ENCODE measurements at regions not wholly inside any gene's neighbourhood (a gene's known extent, or its start where the extent isn't known, plus 50 kb on each side); places are given as distances from the start of the nearest gene placed in this dataset.

DNA sequence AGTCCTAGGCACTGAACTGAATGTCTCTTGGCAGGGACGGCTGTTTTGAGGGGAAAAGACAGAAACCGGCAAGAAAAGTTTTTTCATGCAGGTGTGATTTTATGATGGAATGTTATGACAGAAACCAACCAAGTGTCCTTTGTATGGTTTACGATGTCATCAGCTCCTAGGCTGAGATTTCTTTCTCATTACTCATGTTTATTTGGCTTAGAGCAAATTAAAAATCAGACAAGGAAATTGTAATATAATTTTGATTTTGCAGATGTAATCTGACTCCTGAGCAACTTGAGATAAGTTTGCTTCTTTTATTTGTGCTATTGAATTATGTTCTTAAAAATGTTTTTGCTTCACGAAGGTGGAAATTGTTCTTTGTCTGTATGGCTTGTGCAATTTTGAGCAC lies 58.8 kb upstream of the MAP3K7 start:
- TF ChIP-seq, protein P1, sequence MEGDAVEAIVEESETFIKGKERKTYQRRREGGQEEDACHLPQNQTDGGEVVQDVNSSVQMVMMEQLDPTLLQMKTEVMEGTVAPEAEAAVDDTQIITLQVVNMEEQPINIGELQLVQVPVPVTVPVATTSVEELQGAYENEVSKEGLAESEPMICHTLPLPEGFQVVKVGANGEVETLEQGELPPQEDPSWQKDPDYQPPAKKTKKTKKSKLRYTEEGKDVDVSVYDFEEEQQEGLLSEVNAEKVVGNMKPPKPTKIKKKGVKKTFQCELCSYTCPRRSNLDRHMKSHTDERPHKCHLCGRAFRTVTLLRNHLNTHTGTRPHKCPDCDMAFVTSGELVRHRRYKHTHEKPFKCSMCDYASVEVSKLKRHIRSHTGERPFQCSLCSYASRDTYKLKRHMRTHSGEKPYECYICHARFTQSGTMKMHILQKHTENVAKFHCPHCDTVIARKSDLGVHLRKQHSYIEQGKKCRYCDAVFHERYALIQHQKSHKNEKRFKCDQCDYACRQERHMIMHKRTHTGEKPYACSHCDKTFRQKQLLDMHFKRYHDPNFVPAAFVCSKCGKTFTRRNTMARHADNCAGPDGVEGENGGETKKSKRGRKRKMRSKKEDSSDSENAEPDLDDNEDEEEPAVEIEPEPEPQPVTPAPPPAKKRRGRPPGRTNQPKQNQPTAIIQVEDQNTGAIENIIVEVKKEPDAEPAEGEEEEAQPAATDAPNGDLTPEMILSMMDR (conservative IDR thresholded peaks at IDR 0.05 in 1 of 2, IDR thresholded peaks at IDR 0.05 in 1 of 2; ENCODE audit: extremely low read depth in 1 of 2, insufficient read depth in 1 of 2, low read depth in 1 of 2, low read length in 2 of 2), result no peak
- TF ChIP-seq EZH2 (IDR thresholded peaks at IDR 0.05; ENCODE audit: borderline replicate concordance, low read length), result no peak

All from mammary epithelial cell (primary cell).